ENCODE measurements at regions not wholly inside any gene's neighbourhood (a gene's known extent, or its start where the extent isn't known, plus 50 kb on each side); places are given as distances from the start of the nearest gene placed in this dataset.
"Not testable (repeated sequence)": the region's sequence is repeated elsewhere in the genome, so short reads cannot be mapped to it uniquely, and the experiment has no call there.

GRCh38 chr6:84821314-84821713, 56.9 kb upstream of the TBX18 start:
- not testable (repeated sequence) for DNase-seq (ENCODE audit: low read depth in 2 of 2)

DNA sequence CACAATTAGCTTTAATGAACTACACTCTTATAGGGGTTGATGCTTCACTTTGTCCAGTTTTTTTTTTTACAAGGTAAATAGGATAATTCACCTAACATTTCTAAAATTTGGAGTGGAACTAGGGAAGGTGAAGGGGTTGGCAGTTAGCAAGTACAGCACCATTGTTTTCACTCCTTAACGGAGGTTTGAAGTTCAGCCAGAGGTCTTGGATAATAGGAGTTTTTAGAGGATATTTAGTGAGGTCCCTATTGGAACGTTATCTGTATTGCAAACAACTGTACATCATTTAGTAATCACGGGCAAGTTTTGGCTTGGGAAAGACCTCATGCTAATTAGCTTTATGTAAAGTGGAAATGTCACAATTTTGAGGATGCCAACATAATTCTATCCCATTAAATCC, 52.3 kb upstream of the TBX18 start:
- no peak for DNase-seq (ENCODE audit: low read depth in 2 of 2)

- DNase-seq (ENCODE audit: low read depth in 2 of 2): peak in 1 of 2 donors; percentile 30
These were observed 51.7 kb upstream of the TBX18 start for GRCh38 chr6:84815896-84816735.
